ENCODE measurements at regions not wholly inside any gene's neighbourhood (a gene's known extent, or its start where the extent isn't known, plus 50 kb on each side); places are given as distances from the start of the nearest gene placed in this dataset.

- DNase-seq (ENCODE audit: low read depth) = no peak
Measured at GRCh38 chr11:112400476-112401014, 139.9 kb upstream of the PLET1 start.

- DNase-seq (ENCODE audit: low read depth) = no peak
Measured at GRCh38 chr11:112401036-112401769, 140.5 kb upstream of the PLET1 start.

- no peak for DNase-seq (ENCODE audit: low read depth)
Measured at GRCh38 chr11:112403432-112403831, 142.8 kb upstream of the PLET1 start.

DNA sequence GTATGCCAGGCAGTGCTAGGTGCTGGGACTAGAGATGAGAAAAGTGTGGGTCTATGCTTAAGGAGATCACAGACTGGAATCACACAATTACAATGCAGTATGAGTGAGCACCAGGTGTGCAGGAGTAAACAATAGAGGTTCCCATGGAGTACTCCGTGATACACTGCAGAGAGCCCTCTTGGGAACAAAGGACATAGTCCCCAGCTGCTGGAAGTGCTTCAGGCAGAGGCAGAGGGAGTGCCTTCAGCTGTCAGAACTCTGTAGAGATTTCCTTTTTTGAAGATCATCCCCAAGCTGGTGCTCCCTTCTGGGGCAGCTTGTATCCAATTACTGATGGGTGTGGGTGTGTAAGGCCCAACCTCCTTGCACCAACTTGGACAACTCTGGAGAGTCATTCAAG lies 143.5 kb upstream of the PLET1 start:
- DNase-seq (ENCODE audit: low read depth) = no peak

DNA sequence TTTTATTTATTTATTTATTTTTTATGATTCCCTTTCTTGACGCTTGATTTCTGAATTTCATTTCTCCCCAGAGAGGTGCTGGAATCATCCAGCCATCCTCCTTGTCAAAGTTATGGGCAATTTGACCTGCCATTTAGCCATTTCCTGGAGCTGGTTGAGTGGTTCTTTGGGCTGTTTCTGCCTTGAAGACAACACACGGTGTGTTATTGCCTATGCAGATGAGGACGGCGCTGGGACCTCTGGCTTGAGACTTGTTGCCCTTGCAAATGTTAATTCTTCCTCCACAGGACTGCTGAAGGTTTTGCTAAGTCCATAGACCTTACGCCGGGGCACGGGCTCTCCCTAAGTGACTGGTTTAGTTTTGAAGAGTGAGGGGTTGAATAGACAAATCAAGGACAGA lies 147.9 kb upstream of the PLET1 start:
- no peak for DNase-seq (ENCODE audit: low read depth)

- DNase-seq (ENCODE audit: low read depth) = no peak
Measured at GRCh38 chr11:112410325-112410724, 149.7 kb upstream of the PLET1 start.

- DNase-seq (ENCODE audit: low read depth) = no peak
Measured at GRCh38 chr11:112412383-112412782, 151.7 kb upstream of the PLET1 start.

- DNase-seq (ENCODE audit: low read depth) = no peak
Measured at GRCh38 chr11:112417339-112417738, 156.7 kb upstream of the PLET1 start.

DNA sequence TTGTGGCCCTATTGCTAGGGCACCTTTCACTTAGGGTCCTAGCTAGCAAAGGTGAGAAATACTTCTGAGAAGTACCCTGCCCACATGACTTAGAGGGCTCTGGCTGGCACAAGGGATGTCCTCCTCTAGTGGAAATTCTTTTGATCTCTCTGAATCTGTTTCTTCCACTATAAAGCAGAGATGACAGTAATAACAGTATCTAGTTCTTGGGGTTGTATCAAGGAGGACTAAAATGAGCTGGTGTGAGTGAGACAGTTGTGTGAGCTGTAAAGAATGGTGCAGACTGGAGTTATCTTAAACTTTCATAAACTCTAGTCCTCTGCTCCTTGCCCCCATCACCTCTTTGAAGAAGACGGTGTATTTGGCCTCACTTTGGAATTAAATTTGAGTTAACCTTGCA lies 157.8 kb upstream of the PLET1 start:
- DNase-seq (ENCODE audit: low read depth) = no peak

GRCh38 chr11:112421879-112422278 lies 161.2 kb upstream of the PLET1 start:
- DNase-seq (ENCODE audit: low read depth) = no peak

DNA sequence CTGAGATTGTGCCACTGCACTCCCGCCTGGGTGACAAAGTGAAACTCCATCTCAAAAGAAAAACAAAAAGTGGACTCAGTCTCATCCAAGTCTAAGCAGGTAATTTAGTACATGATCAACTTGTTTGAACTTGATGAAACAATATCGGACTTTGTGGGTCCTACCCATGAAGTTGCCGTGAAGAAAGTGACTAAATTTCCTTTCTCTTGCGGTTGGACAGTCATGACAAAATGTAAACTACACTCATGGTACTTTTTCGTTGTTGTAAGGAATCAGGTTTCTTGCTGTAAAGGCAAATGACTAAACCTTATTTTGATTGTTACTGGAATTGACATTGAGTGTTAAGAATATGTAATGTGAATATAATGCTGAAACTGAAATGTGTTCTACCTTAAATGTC lies 164.5 kb upstream of the PLET1 start:
- no peak for DNase-seq (ENCODE audit: low read depth)

- no peak for DNase-seq (ENCODE audit: low read depth)
Measured at GRCh38 chr11:112437096-112437495, 176.4 kb upstream of the PLET1 start.

- DNase-seq (ENCODE audit: low read depth) = no peak
Measured at GRCh38 chr11:112439614-112440013, 179.0 kb upstream of the PLET1 start.

DNA sequence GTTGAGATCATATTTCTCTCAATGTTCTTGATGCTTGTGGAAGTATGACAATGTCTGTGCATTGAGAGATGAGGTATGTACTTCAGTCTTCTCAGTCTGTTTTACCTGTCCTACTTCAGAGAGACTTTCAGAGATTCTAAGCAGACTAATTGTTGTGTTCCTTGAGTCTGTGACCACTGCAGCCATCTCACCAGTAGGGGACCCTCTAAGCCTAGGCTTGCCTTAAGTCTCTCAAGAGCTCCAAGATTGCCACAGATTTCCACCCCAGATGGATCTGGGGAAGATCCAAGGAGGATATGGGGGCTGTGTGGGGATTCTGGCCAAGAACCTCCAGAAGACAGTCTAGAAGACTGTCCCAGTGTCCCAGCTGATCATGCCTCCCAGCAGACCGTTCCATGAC lies 179.9 kb upstream of the PLET1 start:
- DNase-seq (ENCODE audit: low read depth) = no peak

DNA sequence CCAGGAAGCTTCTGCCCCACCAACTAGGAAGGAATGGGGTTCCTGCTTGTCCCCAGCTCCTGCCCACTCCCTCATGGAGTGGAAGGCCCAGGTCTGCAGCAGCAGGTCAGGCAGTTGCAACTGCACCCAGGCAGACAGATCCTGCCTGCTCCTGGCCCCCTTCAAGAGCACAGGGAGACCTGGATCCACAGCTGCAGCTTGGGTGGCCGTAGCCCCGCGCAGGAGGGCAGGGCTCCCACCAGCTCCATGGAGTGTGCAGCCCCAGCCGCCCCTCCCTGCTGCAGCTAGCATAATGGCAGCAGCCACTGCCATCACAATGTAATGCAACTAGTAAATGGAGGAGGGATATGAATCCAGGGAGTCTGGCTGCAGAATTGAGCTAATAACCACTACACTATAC lies 187.5 kb upstream of the PLET1 start:
- no peak for DNase-seq (ENCODE audit: low read depth)

GRCh38 chr11:112448806-112449205 lies 188.1 kb upstream of the PLET1 start:
- no peak for DNase-seq (ENCODE audit: low read depth)

DNA sequence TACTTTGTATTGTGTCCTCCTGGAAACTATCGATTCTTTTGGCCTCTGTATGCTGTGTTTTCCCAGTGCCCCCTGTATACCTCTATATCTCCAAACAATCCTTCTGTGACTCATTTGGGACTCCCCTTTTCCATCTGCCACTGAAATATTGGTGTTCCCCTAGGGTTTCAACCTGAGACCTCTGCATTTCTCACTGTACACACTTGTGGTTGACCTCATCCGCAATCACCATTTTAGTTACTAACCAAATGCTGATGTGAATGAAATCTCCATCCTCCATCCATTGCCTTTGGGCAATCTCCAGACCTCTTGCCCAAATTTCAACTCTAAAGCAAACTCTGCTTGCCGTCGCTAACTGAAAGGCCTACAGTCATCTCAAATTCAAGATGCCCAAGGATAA lies 190.6 kb upstream of the PLET1 start:
- DNase-seq (ENCODE audit: low read depth) = no peak

GRCh38 chr11:112453601-112454577 lies 193.2 kb upstream of the PLET1 start:
- peak; percentile 12 for DNase-seq (ENCODE audit: low read depth)

DNA sequence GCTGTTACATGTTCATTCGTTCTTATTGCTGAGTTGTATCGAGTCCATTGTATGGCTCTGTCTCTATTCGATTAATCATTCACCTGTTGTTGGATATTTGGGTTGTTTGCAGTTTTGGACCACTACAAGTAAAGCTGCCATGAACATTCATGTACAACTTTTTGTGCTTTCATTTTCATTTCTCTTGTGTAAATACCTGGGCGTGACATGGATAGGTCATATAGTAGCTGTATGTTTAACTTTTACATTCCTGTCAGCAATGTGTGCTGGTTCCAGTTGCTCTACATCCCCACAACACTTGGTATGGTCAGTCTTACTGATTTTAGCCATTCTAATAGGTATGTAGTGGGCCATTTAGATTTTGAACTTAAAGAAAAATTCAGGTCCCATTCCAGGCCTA lies 194.2 kb upstream of the PLET1 start:
- DNase-seq (ENCODE audit: low read depth) = no peak

GRCh38 chr11:112455791-112456190 lies 195.1 kb upstream of the PLET1 start:
- DNase-seq (ENCODE audit: low read depth) = no peak

GRCh38 chr11:112457532-112457931 lies 196.9 kb upstream of the PLET1 start:
- no peak for DNase-seq (ENCODE audit: low read depth)

GRCh38 chr11:112459001-112459400 lies 198.3 kb upstream of the PLET1 start:
- no peak for DNase-seq (ENCODE audit: low read depth)

GRCh38 chr11:112460141-112460540 lies 199.5 kb upstream of the PLET1 start:
- no peak for DNase-seq (ENCODE audit: low read depth)

Measured in stimulated activated CD8-positive, alpha-beta memory T cell treated with anti-CD3 and anti-CD28 coated beads, Interleukin-12 subunit alpha, Interleukin-12 subunit beta, amount 100 ng/mL, for 1 hour (primary cell).